OCI-LY7 (cell line): ENCODE measurements at regions not wholly inside any gene's neighbourhood (a gene's known extent, or its start where the extent isn't known, plus 50 kb on each side); places are given as distances from the start of the nearest gene placed in this dataset.

Source experiments
- EZH2phosphoT487 ChIP-seq: fragments of 200-600 bp; sonication (generic); IDR thresholded peaks from 2 replicates; pipeline ENCODE4 v1.6.1; 2018; ENCODE audit warnings: low read depth, borderline replicate concordance, mild to moderate bottlenecking, mixed run types, antibody characterized with exemption, low read length, moderate library complexity, mixed read lengths
- TF ChIP-seq, protein P1 (sequence below): fragments of 200-600 bp; sonication (generic); conservative IDR thresholded peaks from 2 replicates; pipeline ENCODE4 v1.5.1; 2014; ENCODE audit warnings: mild to moderate bottlenecking, antibody characterized with exemption, low read length, moderate library complexity, mixed read lengths

DNA sequence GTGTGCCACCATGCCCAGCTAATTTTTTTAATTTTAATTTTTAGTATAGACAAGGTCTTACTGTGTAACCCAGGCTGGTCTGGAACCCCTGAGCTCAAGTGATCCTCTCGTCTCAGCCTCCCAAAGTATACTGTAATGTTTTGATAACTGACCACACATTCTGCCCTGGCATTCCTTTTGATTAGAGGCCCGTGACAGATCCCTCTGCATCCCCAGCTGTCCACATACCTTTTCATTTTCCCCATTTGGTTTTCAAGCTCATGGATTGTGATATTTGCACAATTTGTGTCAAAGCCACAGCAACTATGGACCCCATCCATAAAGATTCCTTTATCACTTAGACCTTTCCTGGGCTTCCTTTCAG lies 116.8 kb upstream of the ATP1A1 start:
- TF ChIP-seq, protein P1, sequence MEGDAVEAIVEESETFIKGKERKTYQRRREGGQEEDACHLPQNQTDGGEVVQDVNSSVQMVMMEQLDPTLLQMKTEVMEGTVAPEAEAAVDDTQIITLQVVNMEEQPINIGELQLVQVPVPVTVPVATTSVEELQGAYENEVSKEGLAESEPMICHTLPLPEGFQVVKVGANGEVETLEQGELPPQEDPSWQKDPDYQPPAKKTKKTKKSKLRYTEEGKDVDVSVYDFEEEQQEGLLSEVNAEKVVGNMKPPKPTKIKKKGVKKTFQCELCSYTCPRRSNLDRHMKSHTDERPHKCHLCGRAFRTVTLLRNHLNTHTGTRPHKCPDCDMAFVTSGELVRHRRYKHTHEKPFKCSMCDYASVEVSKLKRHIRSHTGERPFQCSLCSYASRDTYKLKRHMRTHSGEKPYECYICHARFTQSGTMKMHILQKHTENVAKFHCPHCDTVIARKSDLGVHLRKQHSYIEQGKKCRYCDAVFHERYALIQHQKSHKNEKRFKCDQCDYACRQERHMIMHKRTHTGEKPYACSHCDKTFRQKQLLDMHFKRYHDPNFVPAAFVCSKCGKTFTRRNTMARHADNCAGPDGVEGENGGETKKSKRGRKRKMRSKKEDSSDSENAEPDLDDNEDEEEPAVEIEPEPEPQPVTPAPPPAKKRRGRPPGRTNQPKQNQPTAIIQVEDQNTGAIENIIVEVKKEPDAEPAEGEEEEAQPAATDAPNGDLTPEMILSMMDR = no peak
- TF ChIP-seq EZH2phosphoT487 = no peak
